Fibroblast of upper back skin (primary cell): ENCODE measurements at regions not wholly inside any gene's neighbourhood (a gene's known extent, or its start where the extent isn't known, plus 50 kb on each side); places are given as distances from the start of the nearest gene placed in this dataset.
"Not testable (repeated sequence)": the region's sequence is repeated elsewhere in the genome, so short reads cannot be mapped to it uniquely, and the experiment has no call there.

ENCODE experiments used
- DNase-seq: peaks from one replicate; pipeline ENCODE4 v3.0.0-alpha.2; 2013

GRCh38 chr5:1731091-1731639 lies 68.5 kb downstream of the MRPL36 start:
- DNase-seq = no peak

- DNase-seq = no peak
Observed at GRCh38 chr5:1730487-1730847, 69.2 kb downstream of the MRPL36 start.

- no peak for DNase-seq
Observed at GRCh38 chr5:1729641-1730486, 69.8 kb downstream of the MRPL36 start.

GRCh38 chr5:1728846-1729245 lies 70.8 kb downstream of the MRPL36 start:
- no peak for DNase-seq

GRCh38 chr5:1727571-1727970 lies 72.1 kb downstream of the MRPL36 start:
- no peak for DNase-seq

GRCh38 chr5:1726956-1727355 lies 72.7 kb downstream of the MRPL36 start:
- DNase-seq = no peak

GRCh38 chr5:1726469-1726865 lies 73.2 kb downstream of the MRPL36 start:
- DNase-seq = no peak

- DNase-seq = no peak
Observed at GRCh38 chr5:1725641-1726468, 73.8 kb downstream of the MRPL36 start.

- DNase-seq = no peak
Observed at GRCh38 chr5:1724822-1725602, 74.6 kb downstream of the MRPL36 start.

GRCh38 chr5:1723957-1724821 lies 75.4 kb downstream of the MRPL36 start:
- no peak for DNase-seq

GRCh38 chr5:1723476-1723875 lies 76.2 kb downstream of the MRPL36 start:
- DNase-seq = no peak

- DNase-seq = no peak
Observed at GRCh38 chr5:1722877-1723276, 76.8 kb downstream of the MRPL36 start.

- DNase-seq = no peak
Observed at GRCh38 chr5:1720396-1721110, 79.1 kb downstream of the MRPL36 start.

GRCh38 chr5:1719860-1720259 lies 79.8 kb downstream of the MRPL36 start:
- DNase-seq = no peak

GRCh38 chr5:1718669-1719068 lies 81.0 kb downstream of the MRPL36 start:
- DNase-seq = no peak

- not testable (repeated sequence) for DNase-seq
Observed at GRCh38 chr5:1710091-1710490, 89.5 kb downstream of the MRPL36 start.

- DNase-seq = no peak
Observed at GRCh38 chr5:1709171-1709803, 90.3 kb downstream of the MRPL36 start.

GRCh38 chr5:1708592-1709141 lies 91.0 kb downstream of the MRPL36 start:
- no peak for DNase-seq

- no peak for DNase-seq
Observed at GRCh38 chr5:1707467-1707866, 92.2 kb downstream of the MRPL36 start.

- no peak for DNase-seq
Observed at GRCh38 chr5:1706428-1706827, 93.2 kb downstream of the MRPL36 start.

- DNase-seq = no peak
Observed at GRCh38 chr5:1706021-1706420, 93.6 kb downstream of the MRPL36 start.
